ENCODE measurements at regions not wholly inside any gene's neighbourhood (a gene's known extent, or its start where the extent isn't known, plus 50 kb on each side); places are given as distances from the start of the nearest gene placed in this dataset.

DNA sequence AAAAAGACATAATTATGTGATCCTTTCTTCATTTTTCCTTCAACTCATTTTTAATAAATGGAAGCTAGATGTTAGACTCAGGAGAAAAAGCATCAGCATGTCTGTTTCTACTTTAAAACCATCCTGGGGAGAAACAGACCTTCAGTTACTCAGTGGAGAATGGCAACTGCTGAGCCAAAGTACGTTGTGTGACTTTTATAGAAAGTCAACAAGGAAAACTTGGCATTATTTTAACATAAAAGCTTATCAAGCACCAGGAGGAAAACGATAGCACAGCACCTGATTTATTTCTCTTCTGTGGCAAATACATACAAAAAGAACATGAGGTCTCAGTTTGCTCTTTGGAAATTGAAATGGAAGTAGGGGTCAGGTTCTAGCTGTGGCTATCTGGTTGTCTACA is 115.3 kb upstream of the RIPOR2 start (continued):
- TF ChIP-seq RAD21 (CRISPR knock-in tag; IDR thresholded peaks at IDR 0.05) (no peak), MZF1 (CRISPR knock-in tag; IDR thresholded peaks at IDR 0.05; ENCODE audit: borderline replicate concordance) (no peak), CREB1 (IDR thresholded peaks at IDR 0.05) (no peak), CREB1 (CRISPR knock-in tag; IDR thresholded peaks at IDR 0.05) (no peak)

DNA sequence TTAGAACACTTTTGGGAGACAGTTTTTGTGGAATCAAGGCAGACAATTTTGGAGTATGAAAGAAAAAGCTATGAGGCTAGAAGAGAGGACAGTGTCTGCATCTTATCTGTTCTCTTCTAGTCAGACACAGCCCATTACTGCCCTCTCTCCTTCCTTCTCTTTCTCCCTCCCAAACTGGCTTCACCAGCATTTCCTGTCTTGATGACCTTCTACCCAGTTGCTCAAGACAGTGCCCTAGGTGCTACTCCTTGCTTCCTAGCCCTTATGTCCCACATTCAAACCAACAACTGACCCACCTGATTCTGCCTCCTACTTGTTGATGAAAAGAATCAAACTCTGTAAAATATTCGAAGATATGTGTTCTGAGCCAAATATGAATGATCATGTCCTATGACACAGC is 116.4 kb upstream of the RIPOR2 start:
- BruUV-seq (replicated peaks), result no TSS peak
- DNase-seq (ENCODE audit: low spot score), result no peak
- ATAC-seq, result no peak
- TF ChIP-seq KDM4B (CRISPR knock-in tag; IDR thresholded peaks at IDR 0.05) (no peak), MTA3 (CRISPR knock-in tag; IDR thresholded peaks at IDR 0.05) (no peak), ZMAT3 (CRISPR knock-in tag; conservative IDR thresholded peaks at IDR 0.05) (no peak), RORA (CRISPR knock-in tag; IDR thresholded peaks at IDR 0.05) (no peak), ZBTB42 (CRISPR knock-in tag; IDR thresholded peaks at IDR 0.05) (no peak), ZNF841 (CRISPR knock-in tag; IDR thresholded peaks at IDR 0.05; ENCODE audit: borderline replicate concordance) (no peak), ZNF224 (CRISPR knock-in tag; IDR thresholded peaks at IDR 0.05) (no peak), ZNF333 (CRISPR knock-in tag; IDR thresholded peaks at IDR 0.05; ENCODE audit: borderline replicate concordance) (no peak), SIN3A (IDR thresholded peaks at IDR 0.05; ENCODE audit: borderline replicate concordance, low read depth, low read length) (no peak)
- TF ChIP-seq, protein P1, sequence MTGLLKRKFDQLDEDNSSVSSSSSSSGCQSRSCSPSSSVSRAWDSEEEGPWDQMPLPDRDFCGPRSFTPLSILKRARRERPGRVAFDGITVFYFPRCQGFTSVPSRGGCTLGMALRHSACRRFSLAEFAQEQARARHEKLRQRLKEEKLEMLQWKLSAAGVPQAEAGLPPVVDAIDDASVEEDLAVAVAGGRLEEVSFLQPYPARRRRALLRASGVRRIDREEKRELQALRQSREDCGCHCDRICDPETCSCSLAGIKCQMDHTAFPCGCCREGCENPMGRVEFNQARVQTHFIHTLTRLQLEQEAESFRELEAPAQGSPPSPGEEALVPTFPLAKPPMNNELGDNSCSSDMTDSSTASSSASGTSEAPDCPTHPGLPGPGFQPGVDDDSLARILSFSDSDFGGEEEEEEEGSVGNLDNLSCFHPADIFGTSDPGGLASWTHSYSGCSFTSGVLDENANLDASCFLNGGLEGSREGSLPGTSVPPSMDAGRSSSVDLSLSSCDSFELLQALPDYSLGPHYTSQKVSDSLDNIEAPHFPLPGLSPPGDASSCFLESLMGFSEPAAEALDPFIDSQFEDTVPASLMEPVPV (CRISPR knock-in tag; IDR thresholded peaks at IDR 0.05), result no peak
- TF ChIP-seq, protein P2, sequence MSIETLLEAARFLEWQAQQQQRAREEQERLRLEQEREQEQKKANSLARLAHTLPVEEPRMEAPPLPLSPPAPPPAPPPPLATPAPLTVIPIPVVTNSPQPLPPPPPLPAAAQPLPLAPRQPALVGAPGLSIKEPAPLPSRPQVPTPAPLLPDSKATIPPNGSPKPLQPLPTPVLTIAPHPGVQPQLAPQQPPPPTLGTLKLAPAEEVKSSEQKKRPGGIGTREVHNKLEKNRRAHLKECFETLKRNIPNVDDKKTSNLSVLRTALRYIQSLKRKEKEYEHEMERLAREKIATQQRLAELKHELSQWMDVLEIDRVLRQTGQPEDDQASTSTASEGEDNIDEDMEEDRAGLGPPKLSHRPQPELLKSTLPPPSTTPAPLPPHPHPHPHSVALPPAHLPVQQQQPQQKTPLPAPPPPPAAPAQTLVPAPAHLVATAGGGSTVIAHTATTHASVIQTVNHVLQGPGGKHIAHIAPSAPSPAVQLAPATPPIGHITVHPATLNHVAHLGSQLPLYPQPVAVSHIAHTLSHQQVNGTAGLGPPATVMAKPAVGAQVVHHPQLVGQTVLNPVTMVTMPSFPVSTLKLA (IDR thresholded peaks at IDR 0.05), result no peak
- TF ChIP-seq, protein P3, sequence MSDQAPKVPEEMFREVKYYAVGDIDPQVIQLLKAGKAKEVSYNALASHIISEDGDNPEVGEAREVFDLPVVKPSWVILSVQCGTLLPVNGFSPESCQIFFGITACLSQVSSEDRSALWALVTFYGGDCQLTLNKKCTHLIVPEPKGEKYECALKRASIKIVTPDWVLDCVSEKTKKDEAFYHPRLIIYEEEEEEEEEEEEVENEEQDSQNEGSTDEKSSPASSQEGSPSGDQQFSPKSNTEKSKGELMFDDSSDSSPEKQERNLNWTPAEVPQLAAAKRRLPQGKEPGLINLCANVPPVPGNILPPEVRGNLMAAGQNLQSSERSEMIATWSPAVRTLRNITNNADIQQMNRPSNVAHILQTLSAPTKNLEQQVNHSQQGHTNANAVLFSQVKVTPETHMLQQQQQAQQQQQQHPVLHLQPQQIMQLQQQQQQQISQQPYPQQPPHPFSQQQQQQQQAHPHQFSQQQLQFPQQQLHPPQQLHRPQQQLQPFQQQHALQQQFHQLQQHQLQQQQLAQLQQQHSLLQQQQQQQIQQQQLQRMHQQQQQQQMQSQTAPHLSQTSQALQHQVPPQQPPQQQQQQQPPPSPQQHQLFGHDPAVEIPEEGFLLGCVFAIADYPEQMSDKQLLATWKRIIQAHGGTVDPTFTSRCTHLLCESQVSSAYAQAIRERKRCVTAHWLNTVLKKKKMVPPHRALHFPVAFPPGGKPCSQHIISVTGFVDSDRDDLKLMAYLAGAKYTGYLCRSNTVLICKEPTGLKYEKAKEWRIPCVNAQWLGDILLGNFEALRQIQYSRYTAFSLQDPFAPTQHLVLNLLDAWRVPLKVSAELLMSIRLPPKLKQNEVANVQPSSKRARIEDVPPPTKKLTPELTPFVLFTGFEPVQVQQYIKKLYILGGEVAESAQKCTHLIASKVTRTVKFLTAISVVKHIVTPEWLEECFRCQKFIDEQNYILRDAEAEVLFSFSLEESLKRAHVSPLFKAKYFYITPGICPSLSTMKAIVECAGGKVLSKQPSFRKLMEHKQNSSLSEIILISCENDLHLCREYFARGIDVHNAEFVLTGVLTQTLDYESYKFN (CRISPR knock-in tag; conservative IDR thresholded peaks at IDR 0.05), result no peak
- TF ChIP-seq, protein P4, sequence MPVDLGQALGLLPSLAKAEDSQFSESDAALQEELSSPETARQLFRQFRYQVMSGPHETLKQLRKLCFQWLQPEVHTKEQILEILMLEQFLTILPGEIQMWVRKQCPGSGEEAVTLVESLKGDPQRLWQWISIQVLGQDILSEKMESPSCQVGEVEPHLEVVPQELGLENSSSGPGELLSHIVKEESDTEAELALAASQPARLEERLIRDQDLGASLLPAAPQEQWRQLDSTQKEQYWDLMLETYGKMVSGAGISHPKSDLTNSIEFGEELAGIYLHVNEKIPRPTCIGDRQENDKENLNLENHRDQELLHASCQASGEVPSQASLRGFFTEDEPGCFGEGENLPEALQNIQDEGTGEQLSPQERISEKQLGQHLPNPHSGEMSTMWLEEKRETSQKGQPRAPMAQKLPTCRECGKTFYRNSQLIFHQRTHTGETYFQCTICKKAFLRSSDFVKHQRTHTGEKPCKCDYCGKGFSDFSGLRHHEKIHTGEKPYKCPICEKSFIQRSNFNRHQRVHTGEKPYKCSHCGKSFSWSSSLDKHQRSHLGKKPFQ (CRISPR knock-in tag; IDR thresholded peaks at IDR 0.05; ENCODE audit: insufficient replicate concordance), result no peak

More for the DNA sequence above, 116.4 kb upstream of the RIPOR2 start:
- no peak overlapping the region for H3K4me2 ChIP-seq (ENCODE audit: low read depth, low read length)
- H3K9ac ChIP-seq (ENCODE audit: insufficient read depth, low read depth, low read length), result no peak overlapping the region
- no peak overlapping the region for H3K27ac ChIP-seq (ENCODE audit: extremely low read length, insufficient read depth, low read length)
- no peak overlapping the region for H2AFZ ChIP-seq (ENCODE audit: low read length)
- no peaks in the 10 kb centered on the region for H3K9me3 ChIP-seq (ENCODE audit: low read length)
- H3K4me1 ChIP-seq (ENCODE audit: insufficient read depth, low read length), result no peaks in the 10 kb centered on the region
- CTCF ChIA-PET (ENCODE audit: low intra/inter-chr PET ratio, low total read pairs), result no interaction called here
- H3K36me3 ChIP-seq (replicated peaks in 1 of 2; ENCODE audit: control insufficient read depth in 1 of 2, insufficient read depth in 2 of 2, low read length in 2 of 2), result no peaks in the 10 kb centered on the region
- WGBS (ENCODE audit: low lambda C conversion rate), result 0% methylated on average over 1 of the region's 1 CpG
- no peak overlapping the region for H3K4me3 ChIP-seq (replicated peaks in 1 of 3; ENCODE audit: insufficient read depth in 1 of 3, low read depth in 2 of 3, low read length in 3 of 3)
- in situ Hi-C loops (cut with HindIII; ENCODE audit: extremely low pct_ligation_motif_present, low pct_unique_long_range_greater_than_20kb), result loop anchor here (25.0 kb wide), 1 partner anchor 465 kb away; no protein-coding TSS in a partner anchor
- intact Hi-C loops (cut with micrococcal nuclease; ENCODE audit: unreplicated experiment), result no loop called here
- POLR2A ChIA-PET, result no interaction called here
- no peaks in the 10 kb centered on the region for H3K27me3 ChIP-seq (ENCODE audit: control insufficient read depth in 1 of 2, insufficient read depth in 2 of 2, low read length in 2 of 2)
- no peaks in the 10 kb centered on the region for H4K20me1 ChIP-seq (ENCODE audit: insufficient read depth, low read length)
- FAIRE-seq, result no peak
- H3K79me2 ChIP-seq (ENCODE audit: insufficient read depth, low read length), result no peaks in the 10 kb centered on the region
